SK-N-SH treated with all-trans-retinoic acid at 6 μM for 48 hours (cell line): ENCODE measurements at regions not wholly inside any gene's neighbourhood (a gene's known extent, or its start where the extent isn't known, plus 50 kb on each side); places are given as distances from the start of the nearest gene placed in this dataset.
A peak's percentile ranks its signal among the peaks of the same experiment; 100 is the strongest.
"Not testable (repeated sequence)": the region's sequence is repeated elsewhere in the genome, so short reads cannot be mapped to it uniquely, and the experiment has no call there.

Experiments
- ATAC-seq: fragments of 200-7000 bp; cut with Tn5 transposase; 3 replicates; pipeline ENCODE4 v1.9.1; 2020; ENCODE audit warnings: mild to moderate bottlenecking, moderate library complexity
- ZFP3 ChIP-seq: fragments of 250-450 bp; sonication (Bioruptor Pico); IDR thresholded peaks from 2 replicates; pipeline ENCODE4 v1.5.0; 2020; ENCODE audit warnings: mild to moderate bottlenecking, moderate library complexity

- ATAC-seq: not testable (repeated sequence)
- peak; percentile 74; the same call in 1 of the 2 replicates for TF ChIP-seq ZFP3 (CRISPR knock-in tag)
Measured at GRCh38 chr16:15205939-15206338, 111.9 kb upstream of the RRN3 start.

GRCh38 chr16:15204571-15204970, 110.5 kb upstream of the RRN3 start:
- not testable (repeated sequence) for ATAC-seq

- ATAC-seq: not testable (repeated sequence)
Measured at GRCh38 chr16:15192813-15193212, 98.7 kb upstream of the RRN3 start.

- not testable (repeated sequence) for ATAC-seq
Measured at GRCh38 chr16:15192197-15192596, 98.1 kb upstream of the RRN3 start.

- ATAC-seq: not testable (repeated sequence)
Measured at GRCh38 chr16:15189478-15189877, 95.4 kb upstream of the RRN3 start.
